ENCODE measurements at regions not wholly inside any gene's neighbourhood (a gene's known extent, or its start where the extent isn't known, plus 50 kb on each side); places are given as distances from the start of the nearest gene placed in this dataset.

DNA sequence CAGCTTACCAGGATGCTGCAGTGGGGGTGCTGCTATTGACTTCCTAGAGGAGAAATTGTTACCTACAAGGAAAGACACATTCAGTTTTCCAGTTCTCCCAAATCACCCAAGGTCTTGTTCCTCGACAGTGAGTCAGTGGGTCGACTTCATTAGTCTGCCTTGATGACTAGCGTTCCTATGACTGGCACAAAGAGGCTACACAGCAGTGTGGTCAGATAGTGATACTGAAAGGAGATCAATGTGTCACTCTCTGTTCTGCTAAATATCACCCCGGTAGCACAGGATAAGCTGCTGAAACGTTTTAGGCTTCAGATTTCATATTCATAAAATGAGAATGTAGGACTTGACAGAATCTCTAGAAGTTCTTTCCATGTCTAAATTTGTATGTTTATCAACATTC is 357.4 kb downstream of the LMX1A start:
- H2BK5ac ChIP-seq (ENCODE audit: low read depth, low read length, poor library complexity, severe bottlenecking) = no peak overlapping the region
- CTCF ChIA-PET = no interaction called here

More for the DNA sequence above, 357.4 kb downstream of the LMX1A start:
- Histone ChIP-seq H3K27me3 (ENCODE audit: control insufficient read depth, insufficient read depth, low read length) (no peaks in the 10 kb centered on the region), H3K9ac (ENCODE audit: low read depth, low read length) (no peak overlapping the region), H3K27ac (ENCODE audit: insufficient read depth, low read length) (no peak overlapping the region), H3K18ac (ENCODE audit: low read depth, low read length) (no peak overlapping the region), H3K36me3 (ENCODE audit: control insufficient read depth, insufficient read depth, low read length) (no peaks in the 10 kb centered on the region), H3K4me2 (ENCODE audit: low read depth, low read length) (no peak overlapping the region), H2AK9ac (replicated peaks; ENCODE audit: low read depth, low read length, poor library complexity) (no peak overlapping the region), H3K4ac (ENCODE audit: low read depth, low read length) (no peak overlapping the region), H2BK120ac (ENCODE audit: low read depth, low read length) (no peak overlapping the region), H2BK15ac (ENCODE audit: low read depth, low read length) (no peak overlapping the region), H4K91ac (ENCODE audit: insufficient read depth, low read depth, low read length) (no peak overlapping the region), H4K8ac (ENCODE audit: low read depth in 2 of 2, low read length in 2 of 2) (no peak overlapping the region), H3K56ac (ENCODE audit: extremely low read depth, insufficient read depth, low read length) (no peak overlapping the region), H3K14ac (replicated peaks; ENCODE audit: low read depth, low read length) (no peak overlapping the region), H3K79me1 (ENCODE audit: low read depth in 1 of 2, low read length in 2 of 2) (no peaks in the 10 kb centered on the region), H3K23ac (ENCODE audit: low read depth, low read length) (no peak overlapping the region), H3K9me1 (ENCODE audit: insufficient read depth, low read length) (no peaks in the 10 kb centered on the region), H4K5ac (ENCODE audit: low read depth, low read length) (no peak overlapping the region), H3K4me3 (ENCODE audit: insufficient read depth, low read depth, low read length) (no peak overlapping the region), H4K20me1 (ENCODE audit: insufficient read depth, low read length) (no peaks in the 10 kb centered on the region), H2BK20ac (ENCODE audit: low read depth, low read length) (no peak overlapping the region), H2AFZ (replicated peaks; ENCODE audit: low read length, poor library complexity) (no peak overlapping the region), H3K9me3 (ENCODE audit: control insufficient read depth, insufficient read depth, low read length) (no peaks in the 10 kb centered on the region), H2AK5ac (ENCODE audit: low read depth, low read length) (no peak overlapping the region), H3K4me1 (ENCODE audit: control insufficient read depth, insufficient read depth, low read length) (no peaks in the 10 kb centered on the region)
- ATAC-seq (ENCODE audit: low read depth) = no peak
- intact Hi-C loops (cut with micrococcal nuclease) = no loop called here
- WGBS, 2 experiments (ENCODE audit: extremely low coverage in 2 of 2, insufficient read length in 1 of 2) = no CpG with 5 or more reads among the region's 5 CpGs
- POLR2A ChIA-PET (ENCODE audit: unreplicated experiment) = no interaction called here
- no peak for DNase-seq
- in situ Hi-C loops (cut with MboI; ENCODE audit: low sequenced_read_pairs) = no loop called here
- TF ChIP-seq BHLHE40 (IDR thresholded peaks at IDR 0.05; ENCODE audit: low read depth, low read length) = no peak
- TF ChIP-seq RCOR1 (IDR thresholded peaks at IDR 0.05; ENCODE audit: insufficient replicate concordance, low read length) = no peak
- TF ChIP-seq FOS (IDR thresholded peaks at IDR 0.05; ENCODE audit: low read depth, low read length) = no peak
- no peak for TF ChIP-seq NFE2L2 (IDR thresholded peaks at IDR 0.05; ENCODE audit: low read depth, low read length)
- TF ChIP-seq RFX5 (IDR thresholded peaks at IDR 0.05; ENCODE audit: low read depth, low read length) = no peak
- TF ChIP-seq, protein P1, sequence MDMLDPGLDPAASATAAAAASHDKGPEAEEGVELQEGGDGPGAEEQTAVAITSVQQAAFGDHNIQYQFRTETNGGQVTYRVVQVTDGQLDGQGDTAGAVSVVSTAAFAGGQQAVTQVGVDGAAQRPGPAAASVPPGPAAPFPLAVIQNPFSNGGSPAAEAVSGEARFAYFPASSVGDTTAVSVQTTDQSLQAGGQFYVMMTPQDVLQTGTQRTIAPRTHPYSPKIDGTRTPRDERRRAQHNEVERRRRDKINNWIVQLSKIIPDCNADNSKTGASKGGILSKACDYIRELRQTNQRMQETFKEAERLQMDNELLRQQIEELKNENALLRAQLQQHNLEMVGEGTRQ (IDR thresholded peaks at IDR 0.05; ENCODE audit: low read depth, low read length) = no peak
- dilution Hi-C loops (cut with HindIII; ENCODE audit: low sequenced_read_pairs, unreplicated experiment) = no loop called here
- no TSS peak for BruUV-seq (replicated peaks)

Data from IMR-90 (cell line).